ENCODE measurements at regions not wholly inside any gene's neighbourhood (a gene's known extent, or its start where the extent isn't known, plus 50 kb on each side); places are given as distances from the start of the nearest gene placed in this dataset.

DNA sequence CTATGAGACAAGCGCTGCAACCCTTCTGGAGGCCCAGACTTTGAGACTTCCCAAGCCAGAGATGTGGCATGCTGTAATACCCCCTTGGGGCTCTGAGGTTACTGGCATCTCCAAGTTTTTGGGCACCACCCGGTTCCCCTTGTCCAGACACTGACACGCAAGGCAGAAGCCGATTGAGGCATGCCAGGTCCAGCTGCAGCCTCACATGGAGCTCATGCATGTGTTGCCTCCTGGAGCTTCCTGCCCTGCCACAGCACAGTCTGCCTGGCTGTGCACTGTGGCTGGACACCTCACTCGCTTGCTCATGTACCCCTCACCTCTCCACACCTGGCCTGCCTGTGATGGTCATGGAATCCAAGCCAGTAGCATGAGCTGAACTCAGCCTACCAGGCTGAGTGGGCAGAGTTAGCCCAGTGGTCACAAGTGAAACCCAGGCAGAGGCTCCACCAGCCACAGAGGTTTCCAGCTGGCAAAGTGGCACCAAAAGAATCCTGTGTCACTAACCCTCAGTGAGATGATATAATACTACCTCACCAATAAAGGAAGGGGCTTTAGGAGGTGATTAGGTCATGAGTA lies 789.2 kb upstream of the INTU start:
- DNase-seq (no peak), ATAC-seq (no peak)
- TF ChIP-seq, protein P1, sequence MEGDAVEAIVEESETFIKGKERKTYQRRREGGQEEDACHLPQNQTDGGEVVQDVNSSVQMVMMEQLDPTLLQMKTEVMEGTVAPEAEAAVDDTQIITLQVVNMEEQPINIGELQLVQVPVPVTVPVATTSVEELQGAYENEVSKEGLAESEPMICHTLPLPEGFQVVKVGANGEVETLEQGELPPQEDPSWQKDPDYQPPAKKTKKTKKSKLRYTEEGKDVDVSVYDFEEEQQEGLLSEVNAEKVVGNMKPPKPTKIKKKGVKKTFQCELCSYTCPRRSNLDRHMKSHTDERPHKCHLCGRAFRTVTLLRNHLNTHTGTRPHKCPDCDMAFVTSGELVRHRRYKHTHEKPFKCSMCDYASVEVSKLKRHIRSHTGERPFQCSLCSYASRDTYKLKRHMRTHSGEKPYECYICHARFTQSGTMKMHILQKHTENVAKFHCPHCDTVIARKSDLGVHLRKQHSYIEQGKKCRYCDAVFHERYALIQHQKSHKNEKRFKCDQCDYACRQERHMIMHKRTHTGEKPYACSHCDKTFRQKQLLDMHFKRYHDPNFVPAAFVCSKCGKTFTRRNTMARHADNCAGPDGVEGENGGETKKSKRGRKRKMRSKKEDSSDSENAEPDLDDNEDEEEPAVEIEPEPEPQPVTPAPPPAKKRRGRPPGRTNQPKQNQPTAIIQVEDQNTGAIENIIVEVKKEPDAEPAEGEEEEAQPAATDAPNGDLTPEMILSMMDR (IDR thresholded peaks at IDR 0.05) = no peak
- H3K4me3 ChIP-seq = no peak overlapping the region
- no peaks in the 10 kb centered on the region for H3K4me1 ChIP-seq (ENCODE audit: low read depth)
- intact Hi-C loops (cut with DNase I, micrococcal nuclease) = no loop called here
- no peaks in the 10 kb centered on the region for H3K36me3 ChIP-seq (ENCODE audit: low read depth)
- peaks cover 20% of the 10 kb centered on the region for H3K9me3 ChIP-seq

DNA sequence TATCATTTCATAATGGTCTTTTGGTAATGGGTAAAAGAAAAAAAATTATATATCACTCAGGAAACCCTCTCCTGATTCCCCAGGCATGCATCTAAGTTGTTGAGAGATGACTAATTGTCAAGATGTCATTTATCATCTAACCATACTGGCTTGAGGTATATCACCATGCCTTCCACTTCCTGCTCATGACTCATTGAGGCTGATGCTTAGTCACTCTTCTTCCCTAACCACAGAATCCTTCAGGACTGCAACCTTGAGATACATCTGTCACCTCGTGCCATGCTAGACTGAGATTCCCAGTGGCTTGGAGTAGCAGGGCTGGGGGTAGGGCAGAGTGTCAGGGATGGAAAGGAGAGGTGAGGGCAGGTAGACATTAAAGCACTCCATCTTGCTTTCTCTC lies 782.5 kb upstream of the INTU start:
- intact Hi-C loops (cut with DNase I, micrococcal nuclease) = no loop called here
- Histone ChIP-seq H3K4me3 (no peak overlapping the region), H3K4me1 (ENCODE audit: low read depth) (no peaks in the 10 kb centered on the region), H3K9me3 (no peaks in the 10 kb centered on the region), H3K36me3 (ENCODE audit: low read depth) (no peaks in the 10 kb centered on the region)
- TF ChIP-seq, protein P1 (IDR thresholded peaks at IDR 0.05) = no peak
- ATAC-seq (no peak), DNase-seq (no peak)

DNA sequence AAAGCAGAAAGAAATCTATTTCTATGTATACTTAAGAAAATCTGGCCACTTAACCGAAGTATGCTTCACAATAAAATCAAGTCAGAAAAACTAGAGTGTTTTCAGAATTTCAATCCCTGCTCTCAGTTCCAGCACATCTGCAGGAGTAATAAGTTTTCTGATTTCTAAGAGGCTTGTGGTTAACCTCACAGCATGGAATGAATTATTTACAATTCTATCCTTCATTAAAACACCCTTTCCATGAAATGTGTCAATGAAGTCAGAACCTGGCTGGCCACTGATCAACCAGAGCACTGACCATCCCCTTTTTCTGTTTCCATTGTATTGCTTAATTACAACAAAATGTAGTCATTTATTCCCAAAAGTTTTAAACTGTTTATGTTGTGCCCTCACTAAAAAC lies 781.4 kb upstream of the INTU start:
- intact Hi-C loops (cut with DNase I, micrococcal nuclease) = no loop called here
- Histone ChIP-seq H3K36me3 (ENCODE audit: low read depth) (no peaks in the 10 kb centered on the region), H3K4me1 (ENCODE audit: low read depth) (no peaks in the 10 kb centered on the region), H3K4me3 (no peak overlapping the region), H3K9me3 (no peaks in the 10 kb centered on the region)
- no peak for DNase-seq
- TF ChIP-seq, protein P1 (IDR thresholded peaks at IDR 0.05) = no peak
- no peak for ATAC-seq

GRCh38 chr4:126853715-126854114 lies 779.0 kb upstream of the INTU start:
- TF ChIP-seq, protein P1 (IDR thresholded peaks at IDR 0.05) = no peak
- intact Hi-C loops (cut with DNase I, micrococcal nuclease) = no loop called here
- DNase-seq (no peak), ATAC-seq (no peak)
- Histone ChIP-seq H3K9me3 (no peaks in the 10 kb centered on the region), H3K4me1 (ENCODE audit: low read depth) (no peaks in the 10 kb centered on the region), H3K4me3 (no peak overlapping the region), H3K36me3 (ENCODE audit: low read depth) (no peaks in the 10 kb centered on the region)

- TF ChIP-seq, protein P1 (IDR thresholded peaks at IDR 0.05) = no peak
- no peaks in the 10 kb centered on the region for H3K4me1 ChIP-seq (ENCODE audit: low read depth)
- ATAC-seq = no peak
- H3K36me3 ChIP-seq (ENCODE audit: low read depth) = no peaks in the 10 kb centered on the region
- no peak overlapping the region for H3K4me3 ChIP-seq
- H3K9me3 ChIP-seq = no peaks in the 10 kb centered on the region
- DNase-seq = no peak
- intact Hi-C loops (cut with DNase I, micrococcal nuclease) = no loop called here
These were observed 775.9 kb upstream of the INTU start for GRCh38 chr4:126856906-126857305.

- TF ChIP-seq, protein P1 (IDR thresholded peaks at IDR 0.05) = no peak
- Histone ChIP-seq H3K36me3 (ENCODE audit: low read depth) (no peaks in the 10 kb centered on the region), H3K4me3 (no peak overlapping the region), H3K4me1 (ENCODE audit: low read depth) (no peaks in the 10 kb centered on the region), H3K9me3 (no peaks in the 10 kb centered on the region)
- DNase-seq = no peak
- ATAC-seq = no peak
- intact Hi-C loops (cut with DNase I, micrococcal nuclease) = no loop called here
These were observed 773.4 kb upstream of the INTU start for GRCh38 chr4:126859314-126859713.
